ENCODE measurements at regions not wholly inside any gene's neighbourhood (a gene's known extent, or its start where the extent isn't known, plus 50 kb on each side); places are given as distances from the start of the nearest gene placed in this dataset.

DNA sequence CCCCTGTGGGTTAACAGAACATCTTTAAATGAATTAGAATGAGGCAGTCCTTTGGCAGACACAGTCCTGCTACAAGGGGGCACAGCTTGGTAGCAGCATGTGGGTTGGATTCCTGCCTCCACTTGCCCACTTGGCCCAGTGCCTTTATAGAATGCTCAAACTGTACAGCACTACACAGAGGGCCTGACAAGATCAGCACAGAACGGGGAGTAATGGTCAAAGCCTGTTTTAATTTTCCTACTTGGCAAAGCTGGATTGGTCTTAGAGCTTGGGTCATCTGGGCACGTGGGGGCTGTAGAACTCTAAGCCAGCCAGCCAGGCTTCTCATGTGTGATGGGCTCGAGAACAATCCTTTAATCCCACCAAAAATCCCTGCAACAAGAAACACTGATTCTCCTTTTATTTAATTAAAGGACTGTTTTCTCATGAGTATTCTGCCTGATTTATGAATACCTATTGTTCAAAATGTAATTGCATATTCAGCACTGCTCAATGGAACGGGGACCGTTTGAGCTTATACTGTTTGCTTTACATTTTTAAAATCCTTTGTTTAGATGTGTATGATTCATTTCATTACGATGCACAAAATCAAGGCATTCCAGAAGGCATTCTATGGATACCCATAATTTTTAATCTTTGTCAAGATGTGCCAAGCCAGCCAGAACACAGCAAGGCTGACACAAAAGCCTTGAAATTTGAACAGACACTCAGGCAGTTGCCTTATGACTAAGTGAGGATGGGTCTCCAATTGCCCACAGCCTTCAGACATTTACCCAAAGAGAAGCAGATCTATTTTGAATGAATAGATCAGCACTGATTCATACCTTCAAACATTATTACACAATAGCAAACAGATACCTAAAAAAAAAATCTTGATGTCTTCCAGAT lies 249.3 kb upstream of the TGFBR2 start:
- peaks cover 8% of the 10 kb centered on the region for H3K36me3 Mint-ChIP-seq (ENCODE audit: low read depth)

DNA sequence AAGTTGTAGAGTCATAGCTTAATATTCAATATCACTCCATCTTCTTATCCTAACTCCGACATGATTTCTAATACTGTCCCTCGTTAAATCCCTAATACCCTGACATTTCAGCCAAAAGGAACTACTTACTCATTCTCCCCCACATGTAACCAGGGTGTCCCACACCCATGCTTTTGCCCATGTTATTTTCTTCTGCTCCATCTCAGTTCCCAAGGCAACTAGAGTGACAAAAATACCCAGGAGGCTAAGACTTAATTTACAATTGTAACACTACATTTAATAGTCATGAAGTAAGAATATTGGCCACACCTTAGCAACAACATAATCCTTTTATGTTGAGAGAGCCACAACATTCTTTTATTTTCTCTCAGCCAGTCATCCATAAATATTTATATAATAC lies 248.5 kb upstream of the TGFBR2 start:
- no peak for DNase-seq (ENCODE audit: low spot score)
- Mint-ChIP-seq H3K36me3 (ENCODE audit: low read depth) (peaks cover 8% of the 10 kb centered on the region), H3K27ac (no peak overlapping the region), H3K27me3 (ENCODE audit: insufficient read depth) (peaks cover 10% of the 10 kb centered on the region), H3K4me1 (ENCODE audit: low read depth) (peaks cover 45% of the 10 kb centered on the region), H3K4me3 (no peak overlapping the region), H3K9me3 (peaks cover 10% of the 10 kb centered on the region)
- intact Hi-C loops (cut with micrococcal nuclease): loop anchor here (10.0 kb wide), 1 partner anchor 1423 kb away; no protein-coding TSS in a partner anchor

More for the DNA sequence above, 249.3 kb upstream of the TGFBR2 start:
- intact Hi-C loops (cut with micrococcal nuclease): loop anchor here (10.0 kb wide), 1 partner anchor 1422 kb away; no protein-coding TSS in a partner anchor
- Mint-ChIP-seq H3K4me3 (no peak overlapping the region), H3K4me1 (ENCODE audit: low read depth) (peaks cover 53% of the 10 kb centered on the region), H3K27me3 (ENCODE audit: insufficient read depth) (peaks cover 10% of the 10 kb centered on the region), H3K27ac (no peak overlapping the region), H3K9me3 (peaks cover 10% of the 10 kb centered on the region)
- DNase-seq (ENCODE audit: low spot score): no peak

GRCh38 chr3:30358871-30359270 lies 247.5 kb upstream of the TGFBR2 start:
- peaks cover 10% of the 10 kb centered on the region for H3K9me3 Mint-ChIP-seq
- intact Hi-C loops (cut with micrococcal nuclease): loop anchor here (10.0 kb wide), 1 partner anchor 1424 kb away; no protein-coding TSS in a partner anchor
- H3K4me3 Mint-ChIP-seq: no peak overlapping the region
- H3K27ac Mint-ChIP-seq: no peak overlapping the region
- H3K27me3 Mint-ChIP-seq (ENCODE audit: insufficient read depth): peaks cover 10% of the 10 kb centered on the region
- no peak for DNase-seq (ENCODE audit: low spot score)
- peaks cover 36% of the 10 kb centered on the region for H3K4me1 Mint-ChIP-seq (ENCODE audit: low read depth)
- H3K36me3 Mint-ChIP-seq (ENCODE audit: low read depth): peaks cover 9% of the 10 kb centered on the region

DNA sequence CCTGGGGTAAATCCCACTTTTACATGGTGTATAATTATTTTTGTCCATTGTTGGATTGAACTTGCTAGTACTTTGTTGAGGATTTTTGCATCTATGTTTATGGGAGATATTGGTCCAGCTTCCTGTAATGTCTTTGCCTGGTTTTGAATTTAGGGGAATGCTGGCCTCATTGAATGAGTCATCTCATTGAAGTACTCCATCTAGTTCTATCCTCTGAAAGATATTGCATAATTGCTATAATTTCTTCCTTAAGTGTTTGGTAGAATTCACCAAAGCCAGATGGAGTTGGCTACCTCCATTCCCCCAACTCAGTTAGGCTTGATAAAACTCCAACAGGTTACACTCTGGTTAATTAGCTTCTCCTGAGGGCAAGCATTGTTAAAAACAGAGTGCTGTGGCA lies 237.4 kb upstream of the TGFBR2 start:
- no peak for DNase-seq (ENCODE audit: low spot score)
- Mint-ChIP-seq H3K36me3 (ENCODE audit: low read depth) (peaks cover 5% of the 10 kb centered on the region), H3K27me3 (ENCODE audit: insufficient read depth) (peaks cover 4% of the 10 kb centered on the region), H3K4me3 (no peak overlapping the region), H3K9me3 (peaks cover 18% of the 10 kb centered on the region), H3K27ac (no peak overlapping the region), H3K4me1 (ENCODE audit: low read depth) (no peaks in the 10 kb centered on the region)
- intact Hi-C loops (cut with micrococcal nuclease): no loop called here

DNA sequence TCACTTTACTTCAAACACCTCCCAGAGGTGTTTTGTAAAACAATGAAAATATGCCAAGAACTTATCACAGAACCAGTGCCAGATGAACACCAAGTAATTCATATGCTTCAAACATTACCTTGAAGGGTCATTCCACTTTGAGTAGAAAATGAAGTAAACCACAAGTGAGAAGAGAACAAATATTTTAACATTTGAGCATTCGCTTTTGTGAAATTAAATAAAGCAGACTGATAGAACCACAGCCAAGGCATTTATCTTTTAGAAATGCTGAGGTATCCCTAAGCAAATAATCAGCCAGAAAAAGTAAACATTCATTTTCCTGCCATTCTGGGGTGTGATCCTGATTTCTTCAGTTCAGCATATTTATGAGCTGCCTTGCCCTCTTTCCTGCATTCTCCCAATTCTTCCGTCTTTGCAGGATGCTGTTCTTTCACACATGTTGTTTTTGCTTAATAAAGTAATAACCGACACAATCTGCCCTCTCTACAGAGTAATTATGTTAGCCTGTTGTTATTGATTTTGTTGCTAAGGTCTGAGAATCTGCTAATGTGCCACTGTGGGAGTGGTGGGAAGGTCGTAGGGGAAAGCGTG lies 235.6 kb upstream of the TGFBR2 start:
- no peak for DNase-seq (ENCODE audit: low spot score)
- H3K27ac Mint-ChIP-seq: no peak overlapping the region
- no peak overlapping the region for H3K4me3 Mint-ChIP-seq
- H3K27me3 Mint-ChIP-seq (ENCODE audit: insufficient read depth): peaks cover 4% of the 10 kb centered on the region
- no peaks in the 10 kb centered on the region for H3K4me1 Mint-ChIP-seq (ENCODE audit: low read depth)
- intact Hi-C loops (cut with micrococcal nuclease): no loop called here
- peaks cover 3% of the 10 kb centered on the region for H3K36me3 Mint-ChIP-seq (ENCODE audit: low read depth)
- peaks cover 18% of the 10 kb centered on the region for H3K9me3 Mint-ChIP-seq

DNA sequence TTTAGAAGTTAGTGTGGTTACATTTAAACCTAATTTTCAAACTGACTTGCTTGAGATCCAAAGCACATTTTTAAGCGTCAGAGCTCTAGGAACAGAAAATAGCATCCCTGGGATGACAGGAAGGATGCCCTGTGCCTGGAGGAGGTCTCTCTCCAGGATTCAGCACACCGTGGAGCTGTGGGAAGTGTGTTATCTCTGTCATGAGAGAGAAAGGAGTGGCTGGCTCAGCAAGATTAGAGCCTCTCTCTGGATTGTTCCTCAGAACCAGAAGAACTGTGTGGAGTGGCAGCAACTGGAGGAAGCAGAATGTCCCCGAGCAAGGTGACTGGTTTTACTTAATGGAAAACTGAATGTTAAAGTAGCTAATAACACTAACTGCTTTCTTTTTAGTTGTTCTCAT lies 233.6 kb upstream of the TGFBR2 start:
- Mint-ChIP-seq H3K36me3 (ENCODE audit: low read depth) (peaks cover 3% of the 10 kb centered on the region), H3K27me3 (ENCODE audit: insufficient read depth) (peaks cover 4% of the 10 kb centered on the region), H3K9me3 (peaks cover 6% of the 10 kb centered on the region), H3K4me3 (no peak overlapping the region), H3K4me1 (ENCODE audit: low read depth) (no peaks in the 10 kb centered on the region), H3K27ac (no peak overlapping the region)
- intact Hi-C loops (cut with micrococcal nuclease): no loop called here
- no peak for DNase-seq (ENCODE audit: low spot score)

- Mint-ChIP-seq H3K27ac (no peak overlapping the region), H3K4me3 (no peak overlapping the region), H3K4me1 (ENCODE audit: low read depth) (no peaks in the 10 kb centered on the region), H3K27me3 (ENCODE audit: insufficient read depth) (peaks cover 5% of the 10 kb centered on the region), H3K36me3 (ENCODE audit: low read depth) (peaks cover 6% of the 10 kb centered on the region), H3K9me3 (peaks cover 52% of the 10 kb centered on the region)
- intact Hi-C loops (cut with micrococcal nuclease): no loop called here
- no peak for DNase-seq (ENCODE audit: low spot score)
These were observed 221.8 kb upstream of the TGFBR2 start for GRCh38 chr3:30384546-30385072.

- DNase-seq (ENCODE audit: low spot score): no peak
- no peaks in the 10 kb centered on the region for H3K27me3 Mint-ChIP-seq (ENCODE audit: insufficient read depth)
- no peak overlapping the region for H3K4me3 Mint-ChIP-seq
- no peaks in the 10 kb centered on the region for H3K4me1 Mint-ChIP-seq (ENCODE audit: low read depth)
- no peaks in the 10 kb centered on the region for H3K36me3 Mint-ChIP-seq (ENCODE audit: low read depth)
- no peak overlapping the region for H3K27ac Mint-ChIP-seq
- H3K9me3 Mint-ChIP-seq: peaks cover 21% of the 10 kb centered on the region
- intact Hi-C loops (cut with micrococcal nuclease): no loop called here
These were observed 213.3 kb upstream of the TGFBR2 start for GRCh38 chr3:30393079-30393478.

DNA sequence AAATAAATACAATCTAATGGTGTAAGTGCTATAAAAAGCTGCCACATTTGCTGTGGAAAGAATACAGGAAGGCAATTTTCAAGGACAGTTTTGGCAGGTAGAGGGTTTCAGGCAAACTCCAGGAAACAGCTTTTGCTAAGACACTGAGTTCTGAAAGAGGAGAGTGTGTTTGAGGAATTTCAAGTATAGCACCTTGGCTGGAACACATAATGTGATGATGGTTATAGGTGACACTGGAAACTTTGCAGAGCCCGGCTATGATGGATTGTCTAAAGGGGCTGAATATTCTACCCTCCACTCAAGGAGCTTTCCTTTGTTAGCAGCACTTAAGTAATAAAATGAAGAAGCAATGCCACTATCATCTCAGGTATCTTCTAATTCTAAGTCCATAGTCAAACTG lies 209.4 kb upstream of the TGFBR2 start:
- no peaks in the 10 kb centered on the region for H3K36me3 Mint-ChIP-seq (ENCODE audit: low read depth)
- peaks cover 17% of the 10 kb centered on the region for H3K9me3 Mint-ChIP-seq
- DNase-seq (ENCODE audit: low spot score): no peak
- peaks cover 8% of the 10 kb centered on the region for H3K4me1 Mint-ChIP-seq (ENCODE audit: low read depth)
- no peak overlapping the region for H3K4me3 Mint-ChIP-seq
- intact Hi-C loops (cut with micrococcal nuclease): no loop called here
- no peaks in the 10 kb centered on the region for H3K27me3 Mint-ChIP-seq (ENCODE audit: insufficient read depth)
- H3K27ac Mint-ChIP-seq: no peak overlapping the region

DNA sequence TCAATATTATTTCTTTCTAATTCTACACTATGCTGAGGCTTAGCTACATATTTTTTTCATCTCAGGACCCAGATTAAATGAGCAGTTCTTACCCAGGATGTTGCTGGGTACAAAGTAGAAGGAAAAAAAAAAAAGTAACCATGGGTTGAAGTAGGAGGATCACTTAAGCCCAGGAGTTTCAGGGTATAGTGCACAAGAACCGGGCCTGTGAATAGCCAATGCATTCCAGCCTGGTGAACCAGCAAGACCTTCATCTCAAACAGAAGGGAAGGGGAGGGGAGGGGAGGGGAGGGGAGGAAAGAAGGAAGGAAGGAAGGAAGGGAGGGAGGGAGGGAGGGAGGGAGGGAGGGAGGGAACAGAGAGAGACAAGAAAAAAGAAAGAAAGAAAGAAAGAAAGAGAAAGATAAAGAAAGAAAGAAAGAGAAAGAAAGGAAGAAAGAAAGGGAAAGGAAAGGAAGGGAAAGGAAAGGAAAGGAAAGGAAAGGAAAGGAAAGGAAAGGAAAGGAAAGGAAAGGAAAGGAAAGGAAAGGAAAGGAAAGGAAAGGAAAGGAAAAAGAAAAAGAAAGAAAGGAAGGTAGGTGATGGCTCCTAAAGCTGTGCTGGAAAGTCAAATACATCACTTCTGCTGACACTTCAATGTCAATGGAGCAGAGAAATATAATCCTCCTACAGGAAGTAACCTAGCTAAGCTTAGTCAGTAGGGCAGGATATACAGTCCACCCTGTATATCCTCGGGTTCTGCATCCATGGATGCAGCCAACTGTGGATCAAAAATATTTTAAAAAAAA lies 206.8 kb upstream of the TGFBR2 start:
- Mint-ChIP-seq H3K36me3 (ENCODE audit: low read depth) (no peaks in the 10 kb centered on the region), H3K9me3 (peaks cover 12% of the 10 kb centered on the region), H3K27me3 (ENCODE audit: insufficient read depth) (no peaks in the 10 kb centered on the region), H3K4me3 (no peak overlapping the region), H3K27ac (no peak overlapping the region), H3K4me1 (ENCODE audit: low read depth) (peaks cover 8% of the 10 kb centered on the region)
- DNase-seq (ENCODE audit: low spot score): no peak
- intact Hi-C loops (cut with micrococcal nuclease): no loop called here

DNA sequence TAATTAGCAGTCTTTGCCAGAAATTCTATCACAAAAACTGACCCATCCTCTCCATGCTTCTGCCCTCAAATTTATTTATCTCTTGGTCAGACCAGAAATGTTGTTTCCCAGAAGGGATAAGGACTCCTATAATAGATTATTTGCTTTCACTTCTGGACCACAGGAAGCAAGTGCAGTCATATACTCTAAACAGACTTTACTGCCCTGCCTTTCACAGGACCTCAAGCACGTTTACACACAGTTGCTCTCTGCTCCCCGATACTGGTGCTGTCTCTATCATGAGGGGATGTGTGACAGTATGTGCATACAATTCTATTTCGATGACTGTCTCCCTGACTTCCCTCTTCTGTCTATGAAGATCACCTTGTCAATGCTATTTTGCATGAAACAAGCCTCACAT lies 205.5 kb upstream of the TGFBR2 start:
- Mint-ChIP-seq H3K27ac (no peak overlapping the region), H3K36me3 (ENCODE audit: low read depth) (no peaks in the 10 kb centered on the region), H3K4me3 (no peak overlapping the region), H3K9me3 (peaks cover 12% of the 10 kb centered on the region), H3K4me1 (ENCODE audit: low read depth) (peaks cover 8% of the 10 kb centered on the region), H3K27me3 (ENCODE audit: insufficient read depth) (no peaks in the 10 kb centered on the region)
- no peak for DNase-seq (ENCODE audit: low spot score)
- intact Hi-C loops (cut with micrococcal nuclease): no loop called here

- Mint-ChIP-seq H3K27me3 (ENCODE audit: insufficient read depth) (no peaks in the 10 kb centered on the region), H3K4me1 (ENCODE audit: low read depth) (peaks cover 8% of the 10 kb centered on the region), H3K9me3 (peaks cover 5% of the 10 kb centered on the region), H3K27ac (no peak overlapping the region), H3K36me3 (ENCODE audit: low read depth) (no peaks in the 10 kb centered on the region), H3K4me3 (no peak overlapping the region)
- intact Hi-C loops (cut with micrococcal nuclease): no loop called here
- no peak for DNase-seq (ENCODE audit: low spot score)
These were observed 204.4 kb upstream of the TGFBR2 start for GRCh38 chr3:30401971-30402370.

Data from activated T-helper 1 cell treated with anti-CD3 and anti-CD28 coated beads, Interleukin-12 subunit alpha, Interleukin-12 subunit beta, Interleukin-2, Interleukin-4 antibody, amounts not matched to agents 30 ng/mL and 10 ng/mL and 1 ng/mL, durations not matched to agents 14 hours and 24 hours and 36 hours (primary cell).